Fibroblast of pulmonary artery (primary cell): ENCODE measurements at regions not wholly inside any gene's neighbourhood (a gene's known extent, or its start where the extent isn't known, plus 50 kb on each side); places are given as distances from the start of the nearest gene placed in this dataset.

Experiments used
- DNase-seq: peaks from one replicate; pipeline ENCODE4 v3.0.0-alpha.2; 2010; ENCODE audit warnings: low read depth
- H3K4me3 ChIP-seq: replicated peaks from 2 replicates; pipeline ENCODE4 v1.5.1; 2011; ENCODE audit warnings: low read depth, mild to moderate bottlenecking, control low read depth, low read length, moderate library complexity
- TF ChIP-seq, protein P1 (sequence below): IDR thresholded peaks from 2 replicates; pipeline ENCODE4 v1.5.1; 2011; ENCODE audit warnings: mild to moderate bottlenecking, control low read depth, low read length, inconsistent platforms; ENCODE audit errors: missing control alignments

DNA sequence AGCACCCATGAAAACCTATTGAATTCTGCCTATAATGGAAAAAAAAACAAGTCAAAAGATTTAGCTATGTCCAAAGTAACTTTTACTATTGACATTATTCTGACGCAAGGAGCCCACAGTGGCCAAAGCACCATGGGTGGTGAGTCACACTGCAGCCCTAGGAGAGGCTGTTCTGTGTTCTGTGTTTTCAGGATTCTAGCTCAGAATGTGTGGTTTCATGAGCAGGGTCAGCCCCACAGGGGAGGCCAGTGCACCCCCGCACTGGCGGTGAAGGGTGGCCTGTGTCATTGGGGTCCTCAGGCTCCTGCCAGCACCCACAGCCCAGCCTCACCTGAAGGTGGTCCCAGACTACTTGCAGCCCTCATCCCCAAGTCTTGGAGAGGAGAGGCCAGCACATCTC lies 112.2 kb downstream of the BRD1 start:
- no peak for DNase-seq
- no peak overlapping the region for H3K4me3 ChIP-seq
- TF ChIP-seq, protein P1, sequence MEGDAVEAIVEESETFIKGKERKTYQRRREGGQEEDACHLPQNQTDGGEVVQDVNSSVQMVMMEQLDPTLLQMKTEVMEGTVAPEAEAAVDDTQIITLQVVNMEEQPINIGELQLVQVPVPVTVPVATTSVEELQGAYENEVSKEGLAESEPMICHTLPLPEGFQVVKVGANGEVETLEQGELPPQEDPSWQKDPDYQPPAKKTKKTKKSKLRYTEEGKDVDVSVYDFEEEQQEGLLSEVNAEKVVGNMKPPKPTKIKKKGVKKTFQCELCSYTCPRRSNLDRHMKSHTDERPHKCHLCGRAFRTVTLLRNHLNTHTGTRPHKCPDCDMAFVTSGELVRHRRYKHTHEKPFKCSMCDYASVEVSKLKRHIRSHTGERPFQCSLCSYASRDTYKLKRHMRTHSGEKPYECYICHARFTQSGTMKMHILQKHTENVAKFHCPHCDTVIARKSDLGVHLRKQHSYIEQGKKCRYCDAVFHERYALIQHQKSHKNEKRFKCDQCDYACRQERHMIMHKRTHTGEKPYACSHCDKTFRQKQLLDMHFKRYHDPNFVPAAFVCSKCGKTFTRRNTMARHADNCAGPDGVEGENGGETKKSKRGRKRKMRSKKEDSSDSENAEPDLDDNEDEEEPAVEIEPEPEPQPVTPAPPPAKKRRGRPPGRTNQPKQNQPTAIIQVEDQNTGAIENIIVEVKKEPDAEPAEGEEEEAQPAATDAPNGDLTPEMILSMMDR: no peak

DNA sequence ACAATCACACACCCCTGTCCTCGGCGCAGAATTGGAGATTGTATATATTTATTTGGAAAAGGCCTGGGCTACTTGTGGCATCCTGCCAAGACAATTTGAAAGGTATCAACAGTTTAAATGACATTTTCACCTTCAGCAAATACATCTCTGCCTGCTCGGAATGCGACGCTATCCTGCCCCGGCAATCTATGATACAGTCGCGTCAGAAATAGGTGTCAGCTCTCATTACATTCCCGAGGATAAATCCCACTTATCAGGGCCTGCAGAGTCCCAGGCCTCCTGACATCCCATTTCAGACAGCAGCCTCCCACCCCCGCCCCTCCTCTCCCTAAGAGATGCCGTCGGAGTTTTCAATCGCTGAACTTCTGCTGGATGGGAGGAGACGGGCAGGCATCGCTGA lies 114.7 kb downstream of the BRD1 start:
- no peak for DNase-seq
- no peak overlapping the region for H3K4me3 ChIP-seq
- TF ChIP-seq, protein P1: no peak

DNA sequence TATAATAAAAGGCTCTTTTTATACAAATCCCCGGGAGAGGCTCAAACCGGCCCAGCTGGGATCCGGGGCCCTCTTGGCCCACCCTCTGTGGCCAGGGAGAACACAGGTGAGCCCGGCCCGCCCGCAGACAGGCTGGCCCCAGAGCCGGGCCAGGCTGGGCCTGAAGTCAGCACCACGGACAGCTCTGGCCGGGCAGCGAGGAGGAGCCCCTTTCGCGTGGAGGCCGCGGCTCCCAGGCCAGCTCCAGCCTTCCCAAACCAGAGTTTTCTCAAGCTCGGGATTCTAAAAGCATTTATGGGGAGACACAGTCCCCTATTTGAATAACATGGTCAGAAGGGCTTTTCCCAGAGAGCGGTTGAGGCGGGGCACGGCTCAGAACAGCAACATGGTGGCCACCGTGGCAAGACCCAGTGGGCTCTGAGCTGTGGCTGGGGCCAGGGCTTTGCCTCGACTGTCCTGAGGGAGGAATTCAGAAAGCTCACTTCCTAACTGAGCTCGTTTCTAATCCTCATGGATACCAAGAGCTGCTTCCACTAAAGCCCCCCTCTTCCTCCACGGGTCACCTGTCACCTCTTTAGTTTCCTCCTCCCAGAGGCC lies 115.4 kb downstream of the BRD1 start:
- TF ChIP-seq, protein P1: no peak
- peak; percentile 13 for DNase-seq
- no peak overlapping the region for H3K4me3 ChIP-seq

DNA sequence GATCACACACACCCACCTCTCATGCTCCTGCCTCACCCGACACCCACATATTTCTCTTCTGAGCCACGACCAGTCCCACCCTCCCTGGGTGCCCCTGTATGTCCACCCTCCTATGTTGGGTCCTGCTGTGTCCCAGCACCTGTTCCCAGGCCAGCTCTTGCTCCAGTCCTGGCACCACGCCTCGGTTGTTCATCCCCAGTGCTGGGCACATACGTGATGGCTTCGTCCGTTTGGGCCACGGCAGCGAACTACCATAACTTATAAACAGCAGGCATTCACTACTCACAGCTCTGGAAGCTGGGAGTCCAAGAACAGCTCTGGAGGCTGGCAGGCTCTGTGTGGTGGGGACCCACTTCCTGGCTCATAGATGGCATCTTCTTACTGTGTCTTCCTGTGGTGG lies 116.9 kb downstream of the BRD1 start:
- TF ChIP-seq, protein P1: no peak

DNA sequence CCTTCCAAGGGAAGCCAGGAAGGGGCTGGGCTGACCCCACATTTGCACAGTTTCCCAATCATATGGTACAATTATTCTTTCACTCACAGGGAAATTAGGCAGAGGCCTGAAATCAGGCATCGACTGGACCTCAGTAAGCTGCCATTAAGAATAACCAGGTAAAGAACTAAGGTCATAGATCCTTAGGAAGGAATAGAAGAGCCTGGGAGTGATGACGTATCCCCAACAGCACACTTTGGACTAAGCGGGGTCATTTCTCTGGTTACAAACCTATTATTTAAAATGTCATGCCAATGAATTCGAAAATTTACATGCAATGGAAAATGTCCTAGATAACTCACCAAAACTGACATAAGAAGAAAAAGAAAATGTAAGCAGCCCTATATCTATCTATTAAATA lies 118.2 kb downstream of the BRD1 start:
- H3K4me3 ChIP-seq: no peak overlapping the region
- TF ChIP-seq, protein P1: no peak
- DNase-seq: no peak

More for the DNA sequence above, 116.9 kb downstream of the BRD1 start:
- no peak for DNase-seq
- no peak overlapping the region for H3K4me3 ChIP-seq

DNA sequence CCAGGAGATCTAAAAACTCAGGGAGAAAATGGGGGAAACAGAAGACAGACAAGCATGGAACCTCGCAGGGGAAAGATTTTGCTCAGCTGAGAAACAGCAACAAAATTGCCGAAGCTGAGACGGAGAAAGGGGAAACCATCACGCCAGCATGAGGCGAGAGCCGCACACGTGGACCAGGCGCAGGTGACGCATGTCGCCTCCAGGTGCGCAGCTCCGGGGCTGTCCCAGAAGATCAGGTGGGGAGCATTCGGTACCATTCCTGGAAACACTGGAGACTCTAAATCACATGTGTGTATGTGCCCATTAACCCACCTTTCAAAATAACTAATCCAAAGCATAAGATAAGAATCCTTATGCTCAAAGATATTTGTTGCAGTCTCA lies 121.7 kb downstream of the BRD1 start:
- TF ChIP-seq, protein P1: no peak
- DNase-seq: no peak
- no peak overlapping the region for H3K4me3 ChIP-seq

DNA sequence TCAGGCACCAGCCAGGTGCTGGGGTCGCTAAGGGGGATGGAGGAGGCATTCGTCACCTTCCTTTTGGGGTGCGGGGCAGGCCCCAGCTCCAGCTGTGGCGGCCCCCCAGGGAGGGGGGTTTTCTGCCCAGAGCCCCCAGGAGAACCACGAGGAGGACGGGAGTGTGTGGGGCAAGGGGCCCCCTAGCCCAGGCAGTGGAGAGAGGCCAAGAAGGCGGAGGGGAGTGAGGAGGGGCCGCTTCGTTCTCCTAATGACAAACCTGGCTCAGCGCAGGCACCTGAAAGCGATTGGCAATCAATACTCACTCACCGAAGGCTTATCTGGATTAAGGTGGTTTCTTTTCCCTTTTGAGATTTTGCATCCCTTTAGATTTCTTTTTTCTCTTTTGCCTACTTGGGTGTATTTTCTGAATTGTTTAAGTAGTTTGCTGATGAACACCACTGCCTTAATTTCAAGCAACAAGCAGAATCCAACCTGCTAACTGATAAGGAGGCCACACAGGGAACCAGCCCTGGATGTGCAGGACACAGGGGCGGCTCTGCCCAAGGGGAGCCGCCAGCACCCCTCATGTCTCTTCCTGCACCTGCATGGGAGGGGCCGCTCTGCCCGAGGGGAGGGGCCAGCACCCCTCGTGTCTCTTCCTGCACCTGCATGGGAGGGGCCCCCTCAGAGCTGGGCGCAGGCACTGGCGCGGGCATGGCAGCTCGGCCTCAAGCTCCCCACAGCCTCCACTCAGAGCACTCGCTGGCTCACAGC lies 122.3 kb downstream of the BRD1 start:
- TF ChIP-seq, protein P1: no peak
- H3K4me3 ChIP-seq: no peak overlapping the region
- no peak for DNase-seq
